GM21447 (cell line): ENCODE measurements at regions not wholly inside any gene's neighbourhood (a gene's known extent, or its start where the extent isn't known, plus 50 kb on each side); places are given as distances from the start of the nearest gene placed in this dataset.
A peak's percentile ranks its signal among the peaks of the same experiment; 100 is the strongest.

Experiments
- ATAC-seq: cut with Tn5 transposase; IDR thresholded peaks from one replicate; pipeline ENCODE4 v1.9.1; 2021; ENCODE audit not compliant: unreplicated experiment

- ATAC-seq, result no peak
Measured at GRCh38 chr17:77391668-77392375, 251.1 kb downstream of the SEC14L1 start.

- no peak for ATAC-seq
Measured at GRCh38 chr17:77392376-77393273, 251.9 kb downstream of the SEC14L1 start.

- ATAC-seq, result no peak
Measured at GRCh38 chr17:77393274-77393600, 252.5 kb downstream of the SEC14L1 start.

GRCh38 chr17:77393867-77394539 is 253.2 kb downstream of the SEC14L1 start:
- ATAC-seq, result no peak

- no peak for ATAC-seq
Measured at GRCh38 chr17:77394540-77395295, 253.9 kb downstream of the SEC14L1 start.

- no peak for ATAC-seq
Measured at GRCh38 chr17:77395501-77396048, 254.8 kb downstream of the SEC14L1 start.

- ATAC-seq, result no peak
Measured at GRCh38 chr17:77396610-77397009, 255.8 kb downstream of the SEC14L1 start.

GRCh38 chr17:77398274-77398673 is 257.5 kb downstream of the SEC14L1 start:
- ATAC-seq, result no peak

GRCh38 chr17:77399319-77399957 is 258.7 kb downstream of the SEC14L1 start:
- ATAC-seq, result no peak

GRCh38 chr17:77400445-77400870 is 259.7 kb downstream of the SEC14L1 start:
- ATAC-seq, result no peak

- no peak for ATAC-seq
Measured at GRCh38 chr17:77402159-77402731, 261.5 kb downstream of the SEC14L1 start.

- no peak for ATAC-seq
Measured at GRCh38 chr17:77403854-77404253, 263.1 kb downstream of the SEC14L1 start.

- peak; percentile 64 for ATAC-seq
Measured at GRCh38 chr17:77404812-77405581, 264.2 kb downstream of the SEC14L1 start.

GRCh38 chr17:77405867-77406732 is 265.3 kb downstream of the SEC14L1 start:
- ATAC-seq, result no peak

- ATAC-seq, result no peak
Measured at GRCh38 chr17:77407321-77408277, 266.8 kb downstream of the SEC14L1 start.

- ATAC-seq, result no peak
Measured at GRCh38 chr17:77408284-77408683, 267.5 kb downstream of the SEC14L1 start.
